ENCODE measurements at regions not wholly inside any gene's neighbourhood (a gene's known extent, or its start where the extent isn't known, plus 50 kb on each side); places are given as distances from the start of the nearest gene placed in this dataset.

GRCh38 chr15:68871507-68871906 lies 50.8 kb upstream of the ANP32A start:
- intact Hi-C loops (cut with DNase I) = loop anchor here in 3 of 4 donors (5.0 to 10.0 kb wide), 6 partner anchors 87 to 617 kb away; no protein-coding TSS in a partner anchor
- H3K4me1 ChIP-seq (ENCODE audit: control insufficient read depth, insufficient read depth, low read length) = no peaks in the 10 kb centered on the region
- H3K9me3 ChIP-seq (ENCODE audit: control insufficient read depth, low read length) = no peaks in the 10 kb centered on the region
- no peaks in the 10 kb centered on the region for H3K27me3 ChIP-seq (ENCODE audit: control insufficient read depth, insufficient read depth)
- no peak overlapping the region for H3K4me3 ChIP-seq (ENCODE audit: low read length)
- ATAC-seq (no peak), DNase-seq (no peak)
- H3K27ac ChIP-seq (ENCODE audit: low read length) = no peak overlapping the region

- DNase-seq = no peak
- whole genome bisulfite sequencing = 92% methylated on average over 7 of the region's 7 CpGs
- H3K9me3 ChIP-seq (ENCODE audit: control insufficient read depth, low read length) = no peaks in the 10 kb centered on the region
- H3K27ac ChIP-seq (ENCODE audit: low read length) = no peak overlapping the region
- no peaks in the 10 kb centered on the region for H3K27me3 ChIP-seq (ENCODE audit: control insufficient read depth, insufficient read depth)
- no peaks in the 10 kb centered on the region for H3K4me1 ChIP-seq (ENCODE audit: control insufficient read depth, insufficient read depth, low read length)
- intact Hi-C loops (cut with DNase I) = loop anchor here (2.0 to 10.0 kb wide), 9 partner anchors 90 to 620 kb away; no protein-coding TSS in a partner anchor
- H3K4me3 ChIP-seq (ENCODE audit: low read length) = no peak overlapping the region
- no peak for ATAC-seq
Measured at GRCh38 chr15:68874788-68875187, 54.1 kb upstream of the ANP32A start.

- Histone ChIP-seq H3K27me3 (ENCODE audit: control insufficient read depth, insufficient read depth) (no peaks in the 10 kb centered on the region), H3K27ac (ENCODE audit: low read length) (no peak overlapping the region), H3K4me3 (ENCODE audit: low read length) (peak overlapping the region; percentile 23), H3K4me1 (ENCODE audit: control insufficient read depth, insufficient read depth, low read length) (no peaks in the 10 kb centered on the region), H3K9me3 (ENCODE audit: control insufficient read depth, low read length) (no peaks in the 10 kb centered on the region)
- intact Hi-C loops (cut with DNase I) = loop anchor here (2.0 to 10.0 kb wide), 9 partner anchors 91 to 621 kb away; no protein-coding TSS in a partner anchor
- DNase-seq (peak; percentile 92 to 97 (median 96)), ATAC-seq (peak; percentile 93 to 95)
- WGBS = 9% methylated on average over 31 of the region's 31 CpGs
Measured at GRCh38 chr15:68875377-68876116, 54.8 kb upstream of the SPESP1 start.

- Histone ChIP-seq H3K27me3 (ENCODE audit: control insufficient read depth, insufficient read depth) (no peaks in the 10 kb centered on the region), H3K27ac (ENCODE audit: low read length) (no peak overlapping the region), H3K4me1 (ENCODE audit: control insufficient read depth, insufficient read depth, low read length) (no peaks in the 10 kb centered on the region), H3K4me3 (ENCODE audit: low read length) (no peak overlapping the region), H3K9me3 (ENCODE audit: control insufficient read depth, low read length) (no peaks in the 10 kb centered on the region)
- intact Hi-C loops (cut with DNase I) = loop anchor here (5.0 to 10.0 kb wide), 8 partner anchors 93 to 623 kb away; no protein-coding TSS in a partner anchor
- WGBS = 88% methylated on average over 5 of the region's 5 CpGs
- DNase-seq (no peak), ATAC-seq (no peak)
Measured at GRCh38 chr15:68877626-68878025, 52.7 kb upstream of the SPESP1 start.

- Histone ChIP-seq H3K4me3 (ENCODE audit: low read length) (no peak overlapping the region), H3K4me1 (ENCODE audit: control insufficient read depth, insufficient read depth, low read length) (no peaks in the 10 kb centered on the region), H3K9me3 (ENCODE audit: control insufficient read depth, low read length) (no peaks in the 10 kb centered on the region), H3K27ac (ENCODE audit: low read length) (no peak overlapping the region), H3K27me3 (ENCODE audit: control insufficient read depth, insufficient read depth) (no peaks in the 10 kb centered on the region)
- 92% methylated on average over 3 of the region's 3 CpGs for WGBS
- ATAC-seq (no peak), DNase-seq (no peak)
- intact Hi-C loops (cut with DNase I) = no loop called here
Measured at GRCh38 chr15:68880382-68880781, 49.9 kb upstream of the SPESP1 start.

Data from right cardiac atrium (tissue), 5 donors.